CD1c-positive myeloid dendritic cell (primary cell): ENCODE measurements at regions not wholly inside any gene's neighbourhood (a gene's known extent, or its start where the extent isn't known, plus 50 kb on each side); places are given as distances from the start of the nearest gene placed in this dataset.
"Not testable (repeated sequence)": the region's sequence is repeated elsewhere in the genome, so short reads cannot be mapped to it uniquely, and the experiment has no call there.

Experiments
- DNase-seq: peaks from one replicate; pipeline ENCODE4 v3.0.0-alpha.2; 2016; ENCODE audit errors: extremely low spot score

- no peak for DNase-seq
Observed at GRCh38 chr6:114650891-114651290, 308.1 kb upstream of the HS3ST5 start.

- DNase-seq = no peak
Observed at GRCh38 chr6:114649298-114649697, 306.5 kb upstream of the HS3ST5 start.

GRCh38 chr6:114648847-114649246 is 306.0 kb upstream of the HS3ST5 start:
- no peak for DNase-seq

- no peak for DNase-seq
Observed at GRCh38 chr6:114638341-114638740, 295.5 kb upstream of the HS3ST5 start.

- no peak for DNase-seq
Observed at GRCh38 chr6:114634016-114634415, 291.2 kb upstream of the HS3ST5 start.

GRCh38 chr6:114626226-114626625 is 283.4 kb upstream of the HS3ST5 start:
- DNase-seq = not testable (repeated sequence)

GRCh38 chr6:114619621-114620200 is 276.9 kb upstream of the HS3ST5 start:
- DNase-seq = no peak

- no peak for DNase-seq
Observed at GRCh38 chr6:114611696-114612095, 268.9 kb upstream of the HS3ST5 start.

GRCh38 chr6:114608091-114608490 is 265.3 kb upstream of the HS3ST5 start:
- DNase-seq = no peak

GRCh38 chr6:114605656-114606055 is 262.8 kb upstream of the HS3ST5 start:
- no peak for DNase-seq

GRCh38 chr6:114600381-114600780 is 257.6 kb upstream of the HS3ST5 start:
- DNase-seq = no peak

GRCh38 chr6:114595591-114595990 is 252.8 kb upstream of the HS3ST5 start:
- no peak for DNase-seq

GRCh38 chr6:114595186-114595585 is 252.4 kb upstream of the HS3ST5 start:
- no peak for DNase-seq

- no peak for DNase-seq
Observed at GRCh38 chr6:114592506-114592905, 249.7 kb upstream of the HS3ST5 start.

- no peak for DNase-seq
Observed at GRCh38 chr6:114588726-114589125, 245.9 kb upstream of the HS3ST5 start.

- no peak for DNase-seq
Observed at GRCh38 chr6:114586298-114586697, 243.5 kb upstream of the HS3ST5 start.

GRCh38 chr6:114581293-114581692 is 238.5 kb upstream of the HS3ST5 start:
- DNase-seq = no peak

GRCh38 chr6:114580882-114581281 is 238.1 kb upstream of the HS3ST5 start:
- no peak for DNase-seq

GRCh38 chr6:114579486-114579885 is 236.7 kb upstream of the HS3ST5 start:
- DNase-seq = no peak

GRCh38 chr6:114577109-114577508 is 234.3 kb upstream of the HS3ST5 start:
- no peak for DNase-seq

GRCh38 chr6:114576330-114576729 is 233.5 kb upstream of the HS3ST5 start:
- no peak for DNase-seq

- DNase-seq = no peak
Observed at GRCh38 chr6:114569669-114570068, 226.8 kb upstream of the HS3ST5 start.

- DNase-seq = no peak
Observed at GRCh38 chr6:114564302-114564933, 221.6 kb upstream of the HS3ST5 start.

GRCh38 chr6:114559419-114559818 is 216.6 kb upstream of the HS3ST5 start:
- no peak for DNase-seq
